ENCODE measurements at regions not wholly inside any gene's neighbourhood (a gene's known extent, or its start where the extent isn't known, plus 50 kb on each side); places are given as distances from the start of the nearest gene placed in this dataset.

DNA sequence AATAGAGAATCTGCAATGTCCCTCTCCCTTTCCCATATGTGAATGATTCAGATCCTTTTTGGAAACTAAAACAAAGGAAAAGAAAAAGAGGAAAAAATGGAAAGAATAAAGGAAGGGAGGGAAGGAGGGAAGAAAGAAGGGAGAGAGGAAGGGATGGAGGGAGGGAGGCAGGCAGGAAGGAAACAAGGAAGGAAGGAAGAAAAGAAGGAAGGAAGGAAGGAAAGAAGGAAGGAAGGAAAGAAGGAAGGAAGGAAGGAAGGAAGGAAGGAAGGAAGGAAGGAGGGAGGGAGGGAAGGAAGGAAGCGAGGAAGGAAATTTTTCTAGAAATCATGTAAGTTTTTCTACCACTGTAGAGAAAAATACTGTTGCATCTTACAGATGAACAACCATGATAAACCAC lies 215.0 kb upstream of the CBLB start:
- TF ChIP-seq CTCF (IDR thresholded peaks at IDR 0.05), result no peak
- TF ChIP-seq POLR2A (IDR thresholded peaks at IDR 0.05), result no peak
- TF ChIP-seq POLR2AphosphoS5 (IDR thresholded peaks at IDR 0.05), result no peak

All from upper lobe of left lung (tissue), 4 donors.